Endothelial cell of umbilical vein (primary cell): ENCODE measurements at regions not wholly inside any gene's neighbourhood (a gene's known extent, or its start where the extent isn't known, plus 50 kb on each side); places are given as distances from the start of the nearest gene placed in this dataset.

ENCODE experiments used
- BruUV-seq: library from RNA; stranded (reverse); fragments of 400-500 nt; replicated peaks from 2 replicates; lab custom pipeline; 2021; lab: Mats Ljungman, UMichigan
- CTCF ChIA-PET: fragments of 300-600, 350-600 bp; sonication (Branson Sonifier 250); formaldehyde crosslinking; loops from one replicate; lab custom pipeline; 2021; ENCODE audit warnings: antibody characterized with exemption, inconsistent platforms; lab: Charles Lee
- POLR2A ChIA-PET: fragments of 300-600, 350-600 bp; sonication (Branson Sonifier 250); formaldehyde crosslinking; loops from one replicate; lab custom pipeline; 2021; ENCODE audit warnings: antibody characterized with exemption, inconsistent platforms; lab: Charles Lee
- DNase-seq: peaks from one replicate; pipeline ENCODE4 v3.0.0-alpha.2; 2011; ENCODE audit warnings: low read depth, low spot score
- FAIRE-seq: peaks from 2 replicates; lab custom pipeline; 2011; peaks lifted over from hg19 to GRCh38; lab: Jason Lieb, UNC
- H2AFZ ChIP-seq: 2 replicates; pipeline ENCODE4 v1.6.0; 2012; ENCODE audit warnings: low read depth, low read length, control low read depth, inconsistent platforms
- H3K27ac ChIP-seq: 2 replicates; pipeline ENCODE4 v1.5.1; 2011; ENCODE audit warnings: low read depth, mild to moderate bottlenecking, control low read depth, low read length, moderate library complexity; ENCODE audit not compliant: insufficient read depth
- H3K27me3 ChIP-seq, 2 experiments: 2 replicates each; pipeline versions ENCODE4 v1.6.0 to v1.6.1; 2011; ENCODE audit warnings: low read length in 2 of 2, mixed read lengths in 1 of 2; ENCODE audit not compliant: control insufficient read depth in 2 of 2, insufficient read depth in 2 of 2
- H3K36me3 ChIP-seq, 2 experiments: 2 replicates in 1 of 2; 3 replicates in 1 of 2; pipeline ENCODE4 v1.5.1; 2011; ENCODE audit warnings: low read length in 2 of 2, mild to moderate bottlenecking in 1 of 2, moderate library complexity in 1 of 2; ENCODE audit not compliant: control insufficient read depth in 2 of 2, insufficient read depth in 2 of 2; ENCODE audit errors: extremely low read depth in 1 of 2
- H3K4me1 ChIP-seq: 3 replicates; pipeline ENCODE4 v1.5.1; 2011; ENCODE audit warnings: mild to moderate bottlenecking, low read length; ENCODE audit not compliant: control insufficient read depth, insufficient read depth; ENCODE audit errors: extremely low read depth
- H3K4me2 ChIP-seq: 2 replicates; pipeline ENCODE4 v1.6.1; 2011; ENCODE audit warnings: low read length, control low read depth, mixed read lengths; ENCODE audit not compliant: insufficient read depth
- H3K4me3 ChIP-seq, 3 experiments: fragments of 200-600 bp in 1 of 3; sonication (generic), shearing (Covaris generic) in 1 of 3; replicated peaks in 1 of 3; 2 replicates each; pipeline ENCODE4 v1.5.1; 2011 to 2016; ENCODE audit warnings: control low read depth in 3 of 3, low read length in 3 of 3, mild to moderate bottlenecking in 2 of 3, inconsistent platforms in 1 of 3, low read depth in 1 of 3, moderate library complexity in 1 of 3; ENCODE audit not compliant: insufficient read depth in 1 of 3
- H3K79me2 ChIP-seq: 2 replicates; pipeline ENCODE4 v1.6.0; 2012; ENCODE audit warnings: low read length, inconsistent platforms; ENCODE audit not compliant: control insufficient read depth, insufficient read depth
- H3K9ac ChIP-seq: replicated peaks from 2 replicates; pipeline ENCODE3; 2011; ENCODE audit warnings: low read length, control low read depth; ENCODE audit not compliant: insufficient read depth; ENCODE audit errors: extremely low read depth
- H3K9me1 ChIP-seq: replicated peaks from 3 replicates; pipeline ENCODE4 v1.6.0; 2011; ENCODE audit warnings: mild to moderate bottlenecking, low read length; ENCODE audit not compliant: control insufficient read depth, insufficient read depth; ENCODE audit errors: extremely low read depth
- H3K9me3 ChIP-seq: replicated peaks from 2 replicates; pipeline ENCODE4 v1.5.1; 2012; ENCODE audit warnings: low read length, inconsistent platforms; ENCODE audit not compliant: control insufficient read depth, insufficient read depth
- H4K20me1 ChIP-seq: replicated peaks from 2 replicates; pipeline ENCODE3; 2011; ENCODE audit warnings: mild to moderate bottlenecking, low read length; ENCODE audit not compliant: control insufficient read depth, insufficient read depth; ENCODE audit errors: extremely low read depth
- CTCF ChIP-seq, 2 donors: IDR thresholded peaks; 1 replicate in 1 of 2; 2 replicates in 1 of 2; pipeline ENCODE4 v1.5.1; 2011; ENCODE audit warnings: low read length in 2 of 2, mild to moderate bottlenecking in 2 of 2, moderate library complexity in 2 of 2, control low read depth in 1 of 2, inconsistent platforms in 1 of 2, low read depth in 1 of 2; ENCODE audit not compliant: insufficient read depth in 1 of 2; ENCODE audit errors: extremely low read depth in 1 of 2
- EZH2 ChIP-seq: IDR thresholded peaks from 2 replicates; pipeline ENCODE4 v1.6.1; 2012; ENCODE audit warnings: borderline replicate concordance, low read depth, mild to moderate bottlenecking, moderate library complexity, low read length, inconsistent platforms; ENCODE audit not compliant: severe bottlenecking
- FOS ChIP-seq: IDR thresholded peaks from 2 replicates; pipeline ENCODE4 v1.6.1; 2011; ENCODE audit warnings: mild to moderate bottlenecking, low read length, moderate library complexity, borderline replicate concordance; ENCODE audit not compliant: insufficient read depth
- GATA2 ChIP-seq: IDR thresholded peaks from 2 replicates; pipeline ENCODE4 v1.7.0; 2011; ENCODE audit warnings: low read depth, mild to moderate bottlenecking, moderate library complexity, mixed read lengths, low read length; ENCODE audit not compliant: insufficient read length, insufficient read depth
- JUN ChIP-seq: IDR thresholded peaks from 2 replicates; pipeline ENCODE4 v1.6.1; 2011; ENCODE audit warnings: borderline replicate concordance, low read depth; ENCODE audit not compliant: insufficient read length, insufficient read depth
- MAX ChIP-seq: IDR thresholded peaks from 2 replicates; pipeline ENCODE4 v1.6.1; 2011; ENCODE audit not compliant: insufficient read depth, insufficient read length
- MYC ChIP-seq: IDR thresholded peaks from one replicate; pipeline ENCODE4 v1.6.1; 2011; ENCODE audit warnings: mild to moderate bottlenecking, low read depth, low read length
- POLR2A ChIP-seq: IDR thresholded peaks from 2 replicates; pipeline ENCODE4 v1.6.1; 2012; ENCODE audit warnings: low read depth, mild to moderate bottlenecking, control low read depth, low read length
- POLR2AphosphoS5 ChIP-seq: IDR thresholded peaks from 2 replicates; pipeline ENCODE4 v1.6.1; 2012; ENCODE audit warnings: low read depth, mild to moderate bottlenecking, control low read depth, low read length, moderate library complexity; ENCODE audit not compliant: insufficient read depth
- dilution Hi-C: fragments of 300-500 bp; cut with MboI; formaldehyde crosslinking; loops from one replicate; pipeline ENCODE4 v1.15.0; 2019; ENCODE audit warnings: low sequenced_read_pairs; ENCODE audit not compliant: extremely low pct_ligation_motif_present
- intact Hi-C: fragments of 100-400 bp; cut with micrococcal nuclease; formaldehyde crosslinking; loops from one replicate; pipeline ENCODE4 v1.10.0; 2022

GRCh38 chr13:83953916-83954315 is 71.6 kb upstream of the SLITRK1 start:
- CTCF ChIA-PET, result no interaction called here
- no peaks in the 10 kb centered on the region for H3K79me2 ChIP-seq
- H3K9ac ChIP-seq, result no peak overlapping the region
- TF ChIP-seq CTCF (IDR thresholded peaks at IDR 0.05; ENCODE audit: extremely low read depth in 1 of 2, insufficient read depth in 1 of 2, low read depth in 1 of 2, low read length in 2 of 2) (no peak), POLR2A (no peak), MAX (no peak), GATA2 (no peak), POLR2AphosphoS5 (no peak), MYC (no peak), JUN (no peak), FOS (no peak), EZH2 (no peak)
- no peak overlapping the region for H3K4me2 ChIP-seq
- no peaks in the 10 kb centered on the region for H3K27me3 ChIP-seq
- POLR2A ChIA-PET, result no interaction called here
- H3K4me1 ChIP-seq, result no peaks in the 10 kb centered on the region
- DNase-seq (no peak), FAIRE-seq (no peak)
- intact Hi-C loops, result no loop called here
- H3K9me3 ChIP-seq, result peaks cover 2% of the 10 kb centered on the region
- H2AFZ ChIP-seq, result no peak overlapping the region
- no TSS peak for BruUV-seq
- no peak overlapping the region for H3K4me3 ChIP-seq
- no peak overlapping the region for H3K27ac ChIP-seq
- dilution Hi-C loops, result no loop called here
- no peaks in the 10 kb centered on the region for H3K9me1 ChIP-seq
- no peaks in the 10 kb centered on the region for H4K20me1 ChIP-seq
- no peaks in the 10 kb centered on the region for H3K36me3 ChIP-seq
